ENCODE measurements at regions not wholly inside any gene's neighbourhood (a gene's known extent, or its start where the extent isn't known, plus 50 kb on each side); places are given as distances from the start of the nearest gene placed in this dataset.

DNA sequence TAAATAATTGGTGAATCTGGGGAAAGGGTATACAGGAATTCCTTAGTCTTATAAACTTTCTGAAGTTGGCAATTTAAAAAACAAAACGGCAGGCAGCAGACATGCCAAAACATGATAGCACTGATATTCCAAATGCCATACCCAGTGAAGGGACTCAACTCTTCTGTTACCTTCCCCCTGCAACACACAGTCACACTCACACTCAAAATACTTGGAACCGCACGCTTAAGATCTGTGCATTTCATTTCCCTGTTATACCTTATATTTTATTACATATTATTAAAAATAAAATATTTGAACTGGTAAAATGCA lies 123.4 kb downstream of the ZFP36L2 start:
- no peak for DNase-seq (ENCODE audit: low read depth)
- no peak overlapping the region for H3K4me3 ChIP-seq (ENCODE audit: low read depth, low read length)
- TF ChIP-seq CTCF (IDR thresholded peaks at IDR 0.05; ENCODE audit: insufficient read depth, low read length) = no peak

- H3K4me3 ChIP-seq (ENCODE audit: low read depth, low read length) = no peak overlapping the region
- DNase-seq (ENCODE audit: low read depth) = no peak
- TF ChIP-seq CTCF (IDR thresholded peaks at IDR 0.05; ENCODE audit: insufficient read depth, low read length) = no peak
These were observed 123.9 kb downstream of the ZFP36L2 start for GRCh38 chr2:43102366-43103092.

- TF ChIP-seq CTCF (IDR thresholded peaks at IDR 0.05; ENCODE audit: insufficient read depth, low read length) = no peak
- DNase-seq (ENCODE audit: low read depth) = no peak
- H3K4me3 ChIP-seq (ENCODE audit: low read depth, low read length) = no peak overlapping the region
These were observed 124.7 kb downstream of the ZFP36L2 start for GRCh38 chr2:43101751-43102150.

DNA sequence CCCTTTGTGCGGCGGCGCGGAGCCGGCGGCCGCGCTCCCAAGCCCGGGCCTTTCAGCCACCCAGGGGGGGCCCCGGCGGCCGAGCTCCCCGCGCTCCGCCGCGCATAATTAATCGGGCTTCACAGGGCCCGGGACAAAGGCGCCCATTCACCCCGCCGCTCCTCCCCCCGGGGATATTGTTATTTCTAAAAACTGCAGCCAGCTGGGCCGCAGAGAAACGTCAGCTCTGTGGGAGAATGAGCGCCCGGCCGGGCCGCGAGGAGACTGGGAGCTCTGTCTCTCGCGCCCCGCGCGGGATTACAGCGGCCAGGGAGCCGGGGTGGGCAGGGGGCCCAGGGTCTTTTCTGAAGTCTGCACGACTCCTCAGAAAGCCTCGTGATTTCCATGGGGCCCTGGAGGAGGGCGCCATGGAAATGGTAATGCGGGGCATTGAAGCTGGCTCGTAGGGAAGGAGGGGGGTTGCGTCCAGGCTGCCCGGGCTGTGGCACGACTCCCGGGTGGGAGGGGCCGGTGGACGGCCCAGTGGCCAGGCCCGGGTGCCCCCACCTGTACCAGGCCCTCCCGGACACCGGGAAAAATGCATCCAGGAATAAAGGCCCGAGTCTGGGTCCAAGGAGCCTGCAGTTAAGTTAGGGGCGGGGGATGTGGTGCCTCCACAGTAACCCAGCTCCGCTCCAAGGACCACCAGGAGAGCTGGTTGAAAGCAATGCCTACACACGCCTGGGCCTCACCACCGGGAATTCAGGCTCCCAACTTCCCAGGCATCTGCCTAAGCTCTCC lies 125.3 kb downstream of the ZFP36L2 start:
- DNase-seq (ENCODE audit: low read depth) = peak; percentile 45
- no peak overlapping the region for H3K4me3 ChIP-seq (ENCODE audit: low read depth, low read length)
- no peak for TF ChIP-seq CTCF (IDR thresholded peaks at IDR 0.05; ENCODE audit: insufficient read depth, low read length)

- TF ChIP-seq CTCF (IDR thresholded peaks at IDR 0.05; ENCODE audit: insufficient read depth, low read length) = no peak
These were observed 126.0 kb downstream of the ZFP36L2 start for GRCh38 chr2:43100362-43100882.

GRCh38 chr2:43099797-43100196 lies 126.6 kb downstream of the ZFP36L2 start:
- no peak for DNase-seq (ENCODE audit: low read depth)
- TF ChIP-seq CTCF (IDR thresholded peaks at IDR 0.05; ENCODE audit: insufficient read depth, low read length) = no peak
- H3K4me3 ChIP-seq (ENCODE audit: low read depth, low read length) = no peak overlapping the region

More at GRCh38 chr2:43100362-43100882, 126.0 kb downstream of the ZFP36L2 start:
- H3K4me3 ChIP-seq (ENCODE audit: low read depth, low read length) = no peak overlapping the region
- no peak for DNase-seq (ENCODE audit: low read depth)

Data from fibroblast of the aortic adventitia (primary cell).